ENCODE measurements at regions not wholly inside any gene's neighbourhood (a gene's known extent, or its start where the extent isn't known, plus 50 kb on each side); places are given as distances from the start of the nearest gene placed in this dataset.

DNA sequence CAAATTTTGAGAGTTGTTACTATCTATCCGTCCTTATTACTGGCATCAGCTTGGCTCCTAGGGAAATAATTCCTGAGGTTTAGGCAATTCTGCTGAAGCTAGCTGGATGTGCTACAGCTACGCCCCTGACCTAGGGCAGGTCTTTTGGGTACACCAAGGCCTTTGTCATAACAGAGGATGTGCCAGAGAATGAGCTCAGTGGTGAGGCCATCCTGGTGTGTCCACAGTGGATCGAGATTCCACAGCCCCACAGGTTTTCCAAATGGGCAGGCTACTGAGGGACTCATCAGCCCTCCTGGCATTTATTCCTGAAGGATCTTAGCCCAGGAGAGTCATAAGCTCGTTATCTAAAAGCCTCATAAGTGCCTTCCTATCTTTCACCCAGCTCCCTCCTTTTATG, 475.2 kb upstream of the USP24 start:
- TF ChIP-seq RAD21 (IDR thresholded peaks at IDR 0.05 in 1 of 2, conservative IDR thresholded peaks at IDR 0.05 in 1 of 2; ENCODE audit: low read depth in 2 of 2, low read length in 2 of 2), result no peak
- TF ChIP-seq, protein P1, sequence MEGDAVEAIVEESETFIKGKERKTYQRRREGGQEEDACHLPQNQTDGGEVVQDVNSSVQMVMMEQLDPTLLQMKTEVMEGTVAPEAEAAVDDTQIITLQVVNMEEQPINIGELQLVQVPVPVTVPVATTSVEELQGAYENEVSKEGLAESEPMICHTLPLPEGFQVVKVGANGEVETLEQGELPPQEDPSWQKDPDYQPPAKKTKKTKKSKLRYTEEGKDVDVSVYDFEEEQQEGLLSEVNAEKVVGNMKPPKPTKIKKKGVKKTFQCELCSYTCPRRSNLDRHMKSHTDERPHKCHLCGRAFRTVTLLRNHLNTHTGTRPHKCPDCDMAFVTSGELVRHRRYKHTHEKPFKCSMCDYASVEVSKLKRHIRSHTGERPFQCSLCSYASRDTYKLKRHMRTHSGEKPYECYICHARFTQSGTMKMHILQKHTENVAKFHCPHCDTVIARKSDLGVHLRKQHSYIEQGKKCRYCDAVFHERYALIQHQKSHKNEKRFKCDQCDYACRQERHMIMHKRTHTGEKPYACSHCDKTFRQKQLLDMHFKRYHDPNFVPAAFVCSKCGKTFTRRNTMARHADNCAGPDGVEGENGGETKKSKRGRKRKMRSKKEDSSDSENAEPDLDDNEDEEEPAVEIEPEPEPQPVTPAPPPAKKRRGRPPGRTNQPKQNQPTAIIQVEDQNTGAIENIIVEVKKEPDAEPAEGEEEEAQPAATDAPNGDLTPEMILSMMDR (IDR thresholded peaks at IDR 0.05; ENCODE audit: control extremely low read depth in 1 of 3, insufficient read depth in 1 of 3, low read depth in 1 of 3, low read length in 3 of 3), result no peak
- TF ChIP-seq CHD2 (IDR thresholded peaks at IDR 0.05; ENCODE audit: low read length), result no peak
- TF ChIP-seq GABPA (IDR thresholded peaks at IDR 0.05; ENCODE audit: borderline replicate concordance, insufficient read depth, low read length), result no peak
- TF ChIP-seq, protein P2, sequence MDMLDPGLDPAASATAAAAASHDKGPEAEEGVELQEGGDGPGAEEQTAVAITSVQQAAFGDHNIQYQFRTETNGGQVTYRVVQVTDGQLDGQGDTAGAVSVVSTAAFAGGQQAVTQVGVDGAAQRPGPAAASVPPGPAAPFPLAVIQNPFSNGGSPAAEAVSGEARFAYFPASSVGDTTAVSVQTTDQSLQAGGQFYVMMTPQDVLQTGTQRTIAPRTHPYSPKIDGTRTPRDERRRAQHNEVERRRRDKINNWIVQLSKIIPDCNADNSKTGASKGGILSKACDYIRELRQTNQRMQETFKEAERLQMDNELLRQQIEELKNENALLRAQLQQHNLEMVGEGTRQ (IDR thresholded peaks at IDR 0.05; ENCODE audit: low read length), result no peak
- TF ChIP-seq CREB1 (IDR thresholded peaks at IDR 0.05), result no peak
- no peak for TF ChIP-seq JUN (IDR thresholded peaks at IDR 0.05; ENCODE audit: low read depth, low read length)
- TF ChIP-seq SP2 (IDR thresholded peaks at IDR 0.05; ENCODE audit: low read length), result no peak
- no peak for TF ChIP-seq EZH2 (IDR thresholded peaks at IDR 0.05; ENCODE audit: low read depth, low read length, severe bottlenecking)
- TF ChIP-seq CEBPB (IDR thresholded peaks at IDR 0.05; ENCODE audit: low read depth, low read length), result no peak
- TF ChIP-seq SP1 (IDR thresholded peaks at IDR 0.05; ENCODE audit: low read depth, low read length), result no peak
- TF ChIP-seq EP300 (IDR thresholded peaks at IDR 0.05; ENCODE audit: borderline replicate concordance in 1 of 2, low read depth in 2 of 2, low read length in 2 of 2), result no peak
- TF ChIP-seq SUZ12 (IDR thresholded peaks at IDR 0.05; ENCODE audit: low read length), result no peak
- TF ChIP-seq SRF (IDR thresholded peaks at IDR 0.05; ENCODE audit: low read depth, low read length), result no peak
